GM12865 (cell line): ENCODE measurements at regions not wholly inside any gene's neighbourhood (a gene's known extent, or its start where the extent isn't known, plus 50 kb on each side); places are given as distances from the start of the nearest gene placed in this dataset.

Experiments used
- DNase-seq: peaks from one replicate; pipeline ENCODE4 v3.0.0; 2010; ENCODE audit warnings: low read depth
- H3K4me3 ChIP-seq: 2 replicates; pipeline ENCODE4 v1.5.1; 2011; ENCODE audit warnings: mild to moderate bottlenecking, low read depth, low read length, control low read depth
- CTCF ChIP-seq: IDR thresholded peaks from 2 replicates; pipeline ENCODE4 v1.5.1; 2011; ENCODE audit warnings: low read length, control low read depth, low read depth, inconsistent platforms; ENCODE audit not compliant: insufficient read depth; ENCODE audit errors: missing control alignments

GRCh38 chr4:12507868-12508481 lies 976.2 kb downstream of the RAB28 start:
- H3K4me3 ChIP-seq = no peak overlapping the region
- no peak for DNase-seq
- no peak for TF ChIP-seq CTCF

- H3K4me3 ChIP-seq = no peak overlapping the region
- no peak for TF ChIP-seq CTCF
- no peak for DNase-seq
These were observed 983.7 kb downstream of the RAB28 start for GRCh38 chr4:12500409-12500808.

- DNase-seq = no peak
- TF ChIP-seq CTCF = no peak
These were observed 984.4 kb downstream of the RAB28 start for GRCh38 chr4:12499693-12500092.

GRCh38 chr4:12495211-12495610 lies 988.9 kb downstream of the RAB28 start:
- DNase-seq = no peak
- no peak for TF ChIP-seq CTCF
- no peak overlapping the region for H3K4me3 ChIP-seq

More at GRCh38 chr4:12499693-12500092, 984.4 kb downstream of the RAB28 start:
- no peak overlapping the region for H3K4me3 ChIP-seq

- no peak for TF ChIP-seq CTCF
- no peak for DNase-seq
- no peak overlapping the region for H3K4me3 ChIP-seq
These were observed 991.3 kb downstream of the RAB28 start for GRCh38 chr4:12492730-12493393.

GRCh38 chr4:12488672-12489071 lies 995.5 kb downstream of the RAB28 start:
- H3K4me3 ChIP-seq = no peak overlapping the region
- no peak for DNase-seq

More at GRCh38 chr4:12488672-12489071, 995.5 kb downstream of the RAB28 start:
- no peak for TF ChIP-seq CTCF
